NCI-H748 (cell line): ENCODE measurements at regions not wholly inside any gene's neighbourhood (a gene's known extent, or its start where the extent isn't known, plus 50 kb on each side); places are given as distances from the start of the nearest gene placed in this dataset.

Experiments
- DNase-seq: peaks from one replicate; lab custom pipeline; 2025; ENCODE audit not compliant: unreplicated experiment; lab: John Stamatoyannopoulos, UW

DNA sequence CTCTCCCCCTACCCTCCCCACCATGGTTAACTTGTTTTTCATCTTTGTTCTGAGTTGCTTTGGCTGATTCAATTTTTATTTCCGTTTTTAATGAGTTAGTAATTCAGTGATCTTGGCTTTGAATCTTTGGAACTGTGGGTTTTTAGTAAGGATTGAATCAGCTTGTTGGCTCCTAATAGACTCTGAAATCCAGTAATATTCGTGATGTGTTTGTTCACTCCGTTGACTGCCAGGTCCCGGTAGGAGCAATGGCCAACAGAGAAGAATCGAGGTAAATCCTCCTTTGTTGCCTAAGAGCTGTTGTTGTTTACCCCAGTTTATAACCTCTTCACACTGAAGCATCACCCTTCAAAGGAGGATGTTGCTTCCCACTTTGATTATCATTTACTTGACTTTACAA is 92.7 kb downstream of the PCSK1 start:
- DNase-seq, result no peak

DNA sequence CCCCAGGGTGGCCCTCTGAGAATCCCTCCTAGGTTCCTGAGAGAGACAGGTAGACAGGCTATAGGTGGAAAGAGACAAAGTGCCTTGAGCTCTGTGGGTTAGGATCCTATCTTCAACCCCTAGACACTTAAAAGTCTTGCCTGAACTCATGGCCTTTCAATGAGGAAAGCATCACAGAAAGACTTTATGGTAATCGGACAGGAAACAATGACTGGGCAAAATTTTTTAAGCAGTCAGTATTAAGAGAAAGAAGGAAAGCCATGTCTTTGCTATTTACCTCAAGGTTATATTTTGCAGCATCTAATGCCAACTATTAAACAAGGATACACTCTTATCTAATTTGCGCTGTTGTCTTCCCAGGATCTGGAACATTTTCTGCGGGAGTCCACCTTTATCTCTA is 93.2 kb downstream of the PCSK1 start:
- DNase-seq, result no peak

DNA sequence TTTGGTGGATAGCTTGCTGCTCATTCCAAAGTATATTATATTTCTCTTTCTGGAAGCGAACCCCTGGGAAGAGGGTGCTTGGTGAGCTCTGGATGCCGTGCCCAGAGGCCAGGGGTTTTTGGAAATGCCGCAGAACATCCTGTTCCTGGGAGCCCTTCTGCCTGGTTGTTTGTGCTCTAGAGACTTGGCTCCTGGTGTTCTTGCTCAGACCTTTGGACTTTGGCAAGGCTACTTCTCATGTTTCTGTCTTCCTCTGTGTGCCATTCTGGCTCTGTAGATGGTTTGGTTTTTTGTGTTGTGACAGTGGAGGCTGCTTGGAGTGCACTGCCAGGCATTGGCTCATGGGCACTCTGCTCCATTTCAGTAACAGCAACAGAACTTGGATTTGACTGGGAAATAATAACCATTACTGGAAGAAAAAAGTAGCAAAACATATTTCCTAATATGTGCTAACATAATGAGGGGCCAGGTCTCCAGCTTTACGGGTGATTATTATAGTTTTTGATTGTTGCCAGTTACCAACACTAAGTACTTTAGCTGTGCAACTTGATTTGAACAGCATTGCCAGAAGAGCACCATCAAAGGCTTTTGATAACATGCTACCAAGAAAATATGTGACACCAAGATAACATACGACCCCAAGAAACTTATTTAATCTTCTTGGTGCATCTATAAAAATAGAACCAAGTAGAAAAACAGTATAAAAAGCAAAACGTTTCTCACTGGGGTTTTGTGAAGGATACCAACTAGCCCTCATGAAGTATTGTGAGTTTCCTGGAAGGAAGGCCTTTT is 94.2 kb downstream of the PCSK1 start:
- DNase-seq, result no peak

DNA sequence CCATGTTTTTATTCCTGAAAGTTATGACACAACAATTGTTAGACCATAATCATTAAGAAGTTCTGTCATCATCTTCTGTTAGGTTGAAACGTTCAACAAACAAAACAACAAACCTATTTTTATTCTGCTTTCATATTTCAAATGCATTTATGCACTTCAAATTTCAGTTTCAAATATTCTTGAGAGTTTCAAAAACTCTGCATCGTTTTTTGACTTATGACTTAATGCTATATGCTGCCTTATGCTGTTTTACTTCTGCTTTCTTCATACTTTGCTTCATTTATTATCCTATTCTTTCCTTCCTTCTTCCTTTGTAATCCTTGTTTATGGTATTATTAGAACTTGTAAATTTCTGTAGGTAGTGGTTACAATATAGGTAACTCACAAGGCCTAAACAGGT is 95.0 kb downstream of the PCSK1 start:
- no peak for DNase-seq

DNA sequence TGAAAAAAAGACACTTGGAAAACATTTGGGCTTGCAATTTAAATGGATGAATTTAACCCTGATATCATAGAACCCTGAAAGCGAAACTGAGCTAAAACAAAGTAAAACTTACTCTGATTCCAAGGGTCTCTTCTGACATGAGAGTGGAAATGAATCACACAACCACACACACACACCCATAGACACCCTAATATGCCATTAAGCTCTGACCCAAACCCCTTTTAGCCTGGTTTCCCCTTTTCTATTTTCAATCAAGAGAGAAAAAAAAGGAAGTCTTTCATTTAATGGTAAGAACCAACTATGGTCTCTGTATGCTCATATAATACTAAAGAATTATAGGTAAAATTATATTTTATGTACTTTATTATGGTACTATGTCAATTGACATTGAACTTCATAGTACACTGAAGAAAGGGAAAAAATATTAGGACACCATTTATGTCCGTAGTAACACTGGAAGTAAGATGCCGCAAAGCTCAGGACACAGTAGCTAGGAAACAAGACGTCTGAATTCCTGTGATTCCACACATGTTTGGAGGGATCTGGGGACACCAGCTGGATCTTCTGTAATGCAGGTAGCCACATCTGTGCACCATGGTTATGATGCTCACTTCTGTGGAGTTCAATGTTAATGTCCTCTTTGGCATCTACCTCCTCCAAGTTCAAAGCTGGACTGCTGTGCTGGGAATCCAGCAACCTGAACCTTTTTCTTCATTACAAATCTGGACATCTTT is 95.8 kb downstream of the PCSK1 start:
- no peak for DNase-seq

DNA sequence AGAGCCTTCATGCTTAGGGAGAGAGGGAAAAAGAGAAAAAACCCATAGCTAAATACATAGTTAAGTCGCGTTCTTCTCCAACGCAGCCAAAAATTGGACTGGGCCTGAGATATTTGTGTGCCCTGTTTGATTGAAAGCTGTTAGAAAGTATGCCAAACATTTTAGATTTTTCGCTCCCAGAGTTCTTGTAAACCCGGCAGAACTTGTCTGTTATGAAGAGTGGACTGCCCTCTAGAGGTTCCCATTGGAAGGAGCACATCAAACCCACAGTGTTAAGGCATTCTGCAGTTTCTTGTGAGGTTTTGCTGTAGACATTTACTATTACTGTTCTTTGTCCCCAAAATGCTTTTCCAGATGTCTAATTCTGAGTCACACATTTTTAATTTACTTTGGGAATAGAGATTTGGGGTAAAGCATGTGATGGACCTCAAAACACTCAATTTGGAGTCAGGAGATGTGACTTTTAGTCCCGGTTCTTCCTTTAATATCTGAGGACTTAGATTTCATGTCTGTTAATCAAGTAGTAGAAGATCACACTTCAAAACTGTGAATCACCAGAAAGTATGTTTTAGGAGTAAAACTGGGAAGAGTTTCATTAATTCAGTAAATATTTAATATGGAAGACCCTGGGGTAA is 96.6 kb downstream of the PCSK1 start:
- DNase-seq, result peak; percentile 68

DNA sequence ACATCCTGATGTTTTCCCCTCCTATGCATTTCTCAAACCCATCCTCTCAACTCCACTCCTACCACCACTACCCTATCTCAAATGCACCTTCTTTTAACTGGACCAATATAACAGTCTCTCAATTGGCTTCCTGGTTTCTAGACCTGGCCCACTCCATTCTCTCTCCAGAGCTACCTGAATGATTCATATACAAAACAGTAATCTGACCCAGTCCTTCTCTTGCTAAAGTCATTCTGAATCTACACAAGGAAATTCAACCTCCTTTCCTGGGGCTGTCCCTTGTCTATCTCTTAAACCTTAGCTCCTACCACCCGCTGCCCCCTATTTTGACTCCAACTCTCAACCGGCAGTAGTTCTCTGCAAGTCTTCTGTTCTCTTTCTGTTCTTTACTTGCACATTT is 97.2 kb downstream of the PCSK1 start:
- no peak for DNase-seq

DNA sequence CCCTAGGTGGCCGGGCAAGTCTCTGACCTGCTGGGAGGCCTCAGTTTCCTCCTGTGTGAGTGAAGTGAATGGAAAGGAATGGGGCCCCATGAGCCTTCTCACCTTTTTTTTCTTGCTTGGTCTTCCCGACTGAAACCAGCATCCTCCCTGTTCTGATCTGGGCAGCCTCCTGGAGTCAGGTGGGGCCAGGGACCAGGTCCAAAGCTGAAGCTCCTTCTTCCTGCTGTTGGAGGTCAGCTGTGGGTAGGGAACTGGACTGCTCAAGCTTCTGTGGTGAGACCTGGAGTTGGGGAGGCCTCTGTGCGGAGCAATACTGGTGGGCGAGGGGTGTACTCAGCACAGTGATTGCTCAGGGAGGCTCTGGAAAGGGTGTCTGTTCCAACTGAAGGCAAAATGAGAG is 99.7 kb downstream of the PCSK1 start:
- DNase-seq, result no peak

DNA sequence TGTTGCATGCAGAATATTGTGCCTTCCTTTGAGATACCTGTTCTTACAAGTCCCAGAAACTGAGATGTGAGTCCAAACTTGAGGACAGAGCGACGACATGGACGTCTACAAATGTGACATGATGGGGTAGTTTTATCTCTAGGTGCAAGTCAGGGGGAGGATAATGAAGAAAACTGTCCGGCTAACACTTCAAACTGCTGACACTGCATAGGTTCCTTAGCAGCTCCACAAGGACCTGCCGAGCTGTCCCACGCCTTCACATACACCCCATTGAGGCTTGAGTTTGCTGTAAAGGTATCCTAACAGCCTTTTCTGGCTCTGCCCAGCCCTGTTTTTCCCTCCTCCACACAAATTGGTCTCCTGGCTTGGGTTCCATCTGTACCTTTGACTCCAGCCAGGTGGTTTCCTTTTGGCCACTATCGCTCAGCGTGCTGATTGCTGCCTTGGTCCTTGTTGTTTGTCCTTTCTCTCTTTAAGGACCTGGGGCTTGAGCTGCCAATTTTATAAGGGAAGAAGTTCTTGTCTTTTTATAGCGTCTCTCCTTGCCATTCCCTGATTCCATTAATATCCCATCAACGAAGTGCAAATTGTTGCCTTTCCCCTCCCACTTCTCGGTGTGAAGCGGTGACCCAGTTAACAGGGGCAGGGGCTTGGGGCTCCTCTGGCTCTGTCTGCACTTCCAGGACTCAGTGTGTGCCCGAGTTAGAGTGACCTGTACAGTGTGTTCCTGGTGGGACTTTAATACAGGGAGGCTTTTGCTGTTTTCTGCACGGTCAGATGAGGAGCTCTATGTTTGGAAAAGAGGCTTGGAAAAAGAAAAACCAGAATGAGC is 100.3 kb downstream of the PCSK1 start:
- no peak for DNase-seq

DNA sequence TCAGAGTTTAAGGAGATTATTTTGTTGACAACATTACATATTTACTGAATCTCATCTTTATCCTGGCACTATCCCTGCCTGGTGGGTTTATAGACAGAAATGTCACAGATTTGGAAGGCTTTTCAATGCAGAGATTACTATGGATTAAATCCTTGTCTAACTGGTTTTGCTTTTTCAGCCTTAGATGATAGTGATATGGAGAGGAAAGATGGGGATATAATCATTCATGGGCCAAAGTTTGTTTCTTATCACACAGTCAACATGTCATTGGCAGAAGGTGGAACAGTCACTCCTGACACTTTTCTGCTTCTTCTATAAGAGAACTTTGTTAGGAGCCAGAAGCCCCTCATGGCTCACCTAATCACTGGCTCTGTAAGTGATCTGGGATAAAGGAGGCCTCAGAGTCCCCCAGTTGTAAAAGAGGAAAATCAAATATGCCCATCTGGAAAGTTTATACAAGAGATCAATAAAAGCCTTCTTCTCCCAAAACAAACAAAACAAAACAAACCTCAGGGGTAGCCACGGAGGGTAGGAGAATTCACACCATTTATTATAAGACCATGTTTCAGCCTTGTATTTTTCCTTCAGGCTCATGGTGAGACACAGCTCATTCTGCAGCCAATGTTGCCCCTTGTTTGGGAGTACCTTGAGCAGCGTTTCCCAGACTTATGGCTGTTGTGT is 101.2 kb downstream of the PCSK1 start:
- no peak for DNase-seq

DNA sequence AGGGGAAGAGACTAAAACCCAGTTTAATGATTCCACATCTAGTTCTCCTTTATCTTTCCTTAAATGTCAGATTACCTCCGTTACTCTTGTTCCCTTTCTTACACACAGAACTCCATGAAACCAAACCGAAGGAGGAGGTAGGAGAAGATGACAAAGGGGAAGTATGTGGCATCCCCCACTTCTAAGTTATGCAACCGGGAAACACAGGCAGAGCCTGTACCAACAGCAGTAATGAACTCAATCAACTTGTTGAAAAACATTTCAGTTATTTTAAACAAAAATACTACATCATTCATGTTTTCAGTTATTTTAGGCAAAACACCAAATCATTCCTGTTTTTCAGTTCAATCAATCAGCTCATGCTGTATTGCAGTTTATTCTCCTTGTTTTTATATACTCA is 101.8 kb downstream of the PCSK1 start:
- DNase-seq, result no peak

DNA sequence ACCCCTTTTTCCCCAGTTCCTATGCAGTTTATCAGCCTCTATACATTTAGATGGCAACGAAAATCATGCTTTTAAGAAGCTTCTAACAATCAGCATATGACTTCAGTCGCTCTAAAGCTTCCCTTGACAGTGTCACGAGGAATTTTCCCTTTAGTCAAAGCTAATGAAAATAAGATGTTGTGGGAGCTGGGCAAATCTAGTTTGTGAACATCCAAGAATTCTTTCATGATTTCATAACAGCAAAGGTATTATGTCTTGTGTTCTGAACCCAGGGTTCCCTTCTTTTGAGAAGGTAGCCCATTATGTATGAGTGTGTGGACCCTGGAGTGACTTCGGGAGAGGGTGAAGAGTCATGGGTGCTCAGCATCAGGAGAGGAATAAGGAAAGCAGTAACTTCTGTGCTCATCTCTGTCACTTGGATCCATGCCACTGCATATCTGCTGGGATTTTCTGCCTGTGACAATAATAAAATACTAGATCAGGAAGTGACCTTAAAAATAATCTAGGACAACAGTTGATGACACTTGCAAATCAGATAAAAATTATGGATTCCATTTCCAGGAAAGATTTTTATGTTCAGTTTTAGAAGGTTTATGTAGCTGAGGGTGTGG is 102.4 kb downstream of the PCSK1 start:
- DNase-seq, result no peak

DNA sequence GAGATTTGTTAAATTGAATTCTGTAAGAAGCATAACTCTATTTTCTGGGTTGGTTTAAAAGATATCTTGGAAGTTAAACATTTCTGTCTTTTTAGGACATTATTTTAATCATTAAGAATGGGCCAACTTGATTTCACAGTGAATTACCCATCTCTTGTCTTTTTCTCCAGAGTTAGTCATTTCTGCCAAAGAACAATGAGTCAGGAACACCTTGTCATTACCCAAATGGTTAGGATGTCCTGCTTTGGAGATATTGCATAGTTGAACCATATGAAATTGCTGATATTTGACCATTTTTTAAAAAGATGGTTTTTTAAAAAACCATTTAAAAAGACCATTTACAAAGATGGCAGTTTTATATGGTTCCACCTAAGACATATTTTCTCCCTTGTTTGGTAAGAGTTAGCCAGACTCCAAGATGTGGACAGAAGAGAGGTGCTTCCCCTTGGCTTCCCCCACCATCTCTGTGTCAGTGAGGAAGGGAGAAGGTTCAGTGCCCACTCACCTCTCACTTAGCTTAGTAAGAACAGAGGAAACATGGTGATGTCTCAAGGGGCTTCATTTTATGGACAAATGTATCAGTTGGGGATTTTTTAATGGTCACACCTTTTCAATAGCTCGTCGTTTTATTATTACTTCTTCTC is 103.0 kb downstream of the PCSK1 start:
- DNase-seq, result no peak

DNA sequence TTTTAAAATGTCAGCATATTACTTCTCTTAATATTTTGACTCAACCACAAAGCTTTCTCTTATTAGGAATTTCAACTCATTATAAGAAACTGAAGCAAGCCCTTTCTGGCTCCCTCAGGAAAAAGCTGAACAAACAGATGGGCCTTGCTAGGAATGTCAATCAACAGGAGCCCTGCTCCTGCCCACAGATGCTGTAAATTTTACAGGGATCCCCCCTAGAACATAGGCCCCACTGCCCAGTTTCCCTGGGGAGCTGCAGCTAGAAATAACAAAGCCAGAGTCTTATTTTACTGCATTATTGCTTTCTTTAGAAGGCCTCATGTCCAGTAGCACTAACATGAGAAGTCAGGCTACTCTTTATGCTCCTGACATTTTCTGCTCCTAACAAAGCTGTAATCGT is 103.8 kb downstream of the PCSK1 start:
- DNase-seq, result no peak

DNA sequence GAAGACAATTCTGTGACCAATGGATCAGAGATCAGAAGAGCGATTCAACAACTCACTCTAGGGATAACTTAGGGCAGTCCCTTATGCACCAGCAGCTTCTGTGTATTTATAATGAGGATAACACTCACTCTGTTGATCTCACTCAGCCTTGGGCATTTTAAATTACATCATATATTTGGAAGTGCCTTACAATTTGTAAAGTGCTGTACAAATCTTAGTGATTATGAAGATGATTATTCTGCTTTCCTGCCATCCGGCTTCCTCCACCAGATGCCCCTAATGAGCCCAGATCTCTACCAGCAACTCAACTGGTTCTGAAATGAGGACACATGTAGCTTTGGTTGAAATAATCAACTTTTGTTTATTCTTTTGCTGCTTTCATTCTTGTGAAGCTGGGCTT is 105.3 kb downstream of the PCSK1 start:
- no peak for DNase-seq

DNA sequence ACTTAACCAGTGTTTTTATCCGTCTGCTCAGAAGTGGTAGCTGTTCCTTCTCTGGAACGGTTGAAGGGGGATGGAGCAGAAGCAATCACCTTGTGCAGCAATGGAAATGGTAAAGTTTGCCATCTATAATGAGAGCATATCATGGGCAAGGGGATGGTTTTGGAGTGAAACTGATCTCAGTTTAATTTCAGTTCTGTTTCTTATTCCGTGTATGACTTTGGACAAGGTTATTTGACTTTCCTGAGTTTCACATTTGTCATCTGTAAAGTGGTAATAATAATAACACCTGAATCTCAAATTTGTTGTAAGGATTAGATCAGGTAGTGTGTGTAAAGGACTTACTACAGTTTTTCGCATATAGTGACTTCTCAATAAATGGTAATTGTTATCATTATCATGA is 106.1 kb downstream of the PCSK1 start:
- no peak for DNase-seq

DNA sequence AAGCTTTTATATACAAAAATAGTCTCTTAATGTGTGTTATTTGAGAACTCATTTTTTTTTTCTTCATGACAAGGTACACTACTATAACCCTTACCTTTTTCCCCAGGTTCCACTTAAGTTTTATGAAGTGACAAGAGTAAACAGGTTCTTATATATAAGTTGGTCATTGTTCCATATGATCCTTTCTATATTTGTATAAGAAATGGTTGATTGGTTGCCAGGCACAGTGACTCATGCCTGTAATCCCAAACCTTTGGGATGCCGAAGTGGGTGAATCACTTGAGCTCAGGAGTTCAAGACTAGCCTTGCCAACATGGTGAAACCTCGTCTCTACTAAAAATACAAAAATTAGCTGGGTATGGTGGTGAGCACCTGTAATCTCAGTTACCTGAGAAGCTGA is 108.3 kb downstream of the PCSK1 start:
- DNase-seq, result no peak

DNA sequence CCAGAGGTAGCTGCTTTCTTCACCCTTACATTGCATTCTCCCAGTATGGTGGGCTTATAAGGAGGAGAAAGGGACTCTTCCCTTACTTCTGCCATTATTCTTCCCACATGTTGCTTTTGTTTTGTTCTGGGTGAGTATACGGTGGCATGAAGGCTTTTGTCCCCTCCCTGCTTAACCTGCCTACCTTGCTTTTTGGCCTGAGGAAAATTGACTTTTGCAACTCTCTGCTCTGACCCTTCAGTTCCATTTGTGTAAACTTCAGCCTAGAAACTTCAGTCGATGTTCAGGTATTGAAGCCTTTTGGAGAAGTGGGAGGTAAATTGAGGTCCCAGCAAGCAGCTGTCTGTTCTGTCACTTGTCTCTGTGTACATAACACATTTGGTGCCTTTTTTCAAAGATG is 110.2 kb downstream of the PCSK1 start:
- DNase-seq, result no peak

DNA sequence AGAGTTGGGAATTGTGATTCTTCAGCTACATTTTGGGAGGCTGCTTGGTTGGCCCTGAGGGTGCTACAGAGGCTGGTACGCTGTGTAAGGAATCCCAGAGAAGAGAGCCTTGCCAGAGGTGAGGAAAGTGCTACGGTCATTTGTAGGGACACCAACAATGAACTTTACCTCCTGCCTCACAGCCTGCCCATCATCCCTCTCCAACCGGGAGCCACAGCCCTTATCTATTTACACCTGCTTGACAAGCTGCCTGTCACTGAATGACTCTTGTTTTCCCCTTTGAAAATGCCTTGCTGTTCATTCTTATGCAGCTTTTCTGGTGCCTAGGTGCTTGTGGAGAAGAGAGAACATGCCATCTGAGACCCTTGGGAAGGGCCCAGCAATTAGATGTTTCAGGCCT is 110.8 kb downstream of the PCSK1 start:
- no peak for DNase-seq

DNA sequence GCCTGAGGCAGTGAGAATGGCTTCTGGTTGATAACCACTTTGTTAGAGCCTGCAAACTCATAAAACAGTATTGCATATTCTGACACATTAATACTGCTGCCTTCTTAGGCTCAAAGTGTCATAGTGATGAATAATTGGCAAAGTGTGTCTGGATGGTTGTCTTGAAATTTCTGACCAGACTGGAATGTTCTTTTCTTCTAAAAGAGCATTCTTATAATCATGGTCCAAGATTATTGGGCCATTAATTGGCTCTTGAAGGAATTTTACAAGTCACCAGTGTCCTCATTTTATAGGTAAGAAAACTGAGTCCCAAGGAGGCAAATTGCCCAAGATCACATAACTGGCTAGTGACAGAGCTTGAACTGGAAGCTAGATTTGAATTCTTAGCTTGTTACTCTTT is 111.7 kb downstream of the PCSK1 start:
- DNase-seq, result no peak
